ENCODE measurements at regions not wholly inside any gene's neighbourhood (a gene's known extent, or its start where the extent isn't known, plus 50 kb on each side); places are given as distances from the start of the nearest gene placed in this dataset.
"Not testable (repeated sequence)": the region's sequence is repeated elsewhere in the genome, so short reads cannot be mapped to it uniquely, and the experiment has no call there.

DNA sequence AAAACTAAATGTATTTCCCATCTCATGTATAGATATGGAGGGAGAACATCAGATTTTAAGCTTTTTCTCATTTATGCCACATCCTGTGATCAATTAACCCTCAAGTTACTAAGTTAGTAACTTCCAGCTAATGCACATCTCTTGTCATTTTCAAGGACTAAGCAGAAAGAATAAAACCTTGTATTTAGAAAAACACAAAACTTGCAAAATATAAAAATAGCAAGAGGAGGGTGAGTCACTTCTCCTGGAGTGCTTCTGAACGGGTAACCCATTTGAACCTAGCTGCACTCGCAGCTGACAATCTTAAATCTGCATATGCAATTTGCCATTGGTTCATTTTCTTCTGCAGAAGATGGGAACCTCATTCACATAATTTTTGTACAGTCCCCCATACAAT is 500.5 kb downstream of the SETD4 start:
- intact Hi-C loops (cut with micrococcal nuclease): no loop called here
- ATAC-seq (ENCODE audit: low read depth) (no peak), DNase-seq (no peak)
- Mint-ChIP-seq H3K27ac (no peak overlapping the region), H3K4me3 (no peak overlapping the region), H3K27me3 (peaks cover 19% of the 10 kb centered on the region), H3K9me3 (no peaks in the 10 kb centered on the region), H3K36me3 (ENCODE audit: low read depth) (no peaks in the 10 kb centered on the region), H3K4me1 (no peaks in the 10 kb centered on the region)
- ChIA-PET CTCF (no interaction called here), POLR2A (no interaction called here)
- TF ChIP-seq, protein P1, sequence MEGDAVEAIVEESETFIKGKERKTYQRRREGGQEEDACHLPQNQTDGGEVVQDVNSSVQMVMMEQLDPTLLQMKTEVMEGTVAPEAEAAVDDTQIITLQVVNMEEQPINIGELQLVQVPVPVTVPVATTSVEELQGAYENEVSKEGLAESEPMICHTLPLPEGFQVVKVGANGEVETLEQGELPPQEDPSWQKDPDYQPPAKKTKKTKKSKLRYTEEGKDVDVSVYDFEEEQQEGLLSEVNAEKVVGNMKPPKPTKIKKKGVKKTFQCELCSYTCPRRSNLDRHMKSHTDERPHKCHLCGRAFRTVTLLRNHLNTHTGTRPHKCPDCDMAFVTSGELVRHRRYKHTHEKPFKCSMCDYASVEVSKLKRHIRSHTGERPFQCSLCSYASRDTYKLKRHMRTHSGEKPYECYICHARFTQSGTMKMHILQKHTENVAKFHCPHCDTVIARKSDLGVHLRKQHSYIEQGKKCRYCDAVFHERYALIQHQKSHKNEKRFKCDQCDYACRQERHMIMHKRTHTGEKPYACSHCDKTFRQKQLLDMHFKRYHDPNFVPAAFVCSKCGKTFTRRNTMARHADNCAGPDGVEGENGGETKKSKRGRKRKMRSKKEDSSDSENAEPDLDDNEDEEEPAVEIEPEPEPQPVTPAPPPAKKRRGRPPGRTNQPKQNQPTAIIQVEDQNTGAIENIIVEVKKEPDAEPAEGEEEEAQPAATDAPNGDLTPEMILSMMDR (IDR thresholded peaks at IDR 0.05): no peak

DNA sequence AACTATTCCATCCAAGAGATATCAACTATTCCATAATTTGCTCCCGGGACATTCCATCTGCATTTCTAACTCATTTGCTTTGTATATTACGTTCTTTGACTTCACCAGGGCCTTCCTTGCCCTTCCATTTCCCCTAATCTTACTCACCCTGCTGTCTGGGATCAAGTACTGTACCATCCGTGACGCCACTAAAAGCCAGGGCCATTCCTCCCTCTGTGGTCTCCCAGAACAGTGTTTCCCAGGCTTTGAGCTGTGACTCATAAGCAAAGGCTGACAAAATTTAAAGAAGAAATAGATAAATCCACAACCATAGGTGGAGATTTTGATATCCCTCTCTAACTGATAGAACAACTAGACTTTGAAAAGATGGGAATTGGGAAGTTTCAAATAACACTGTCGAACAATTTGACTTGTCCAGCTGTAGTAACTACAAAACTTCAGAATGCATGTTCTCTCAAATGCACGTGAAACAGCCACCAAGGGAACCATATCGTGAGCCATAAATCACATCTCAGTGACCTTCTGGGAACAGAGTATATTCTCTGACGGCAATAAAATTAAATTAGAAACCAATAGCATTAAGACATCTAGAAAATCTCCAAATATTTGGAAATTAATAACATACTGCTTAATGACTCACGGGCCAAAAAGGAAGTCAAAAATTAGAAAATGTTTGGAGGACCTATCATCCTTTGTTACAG is 501.0 kb downstream of the SETD4 start:
- Mint-ChIP-seq H3K36me3 (ENCODE audit: low read depth) (no peaks in the 10 kb centered on the region), H3K9me3 (no peaks in the 10 kb centered on the region), H3K4me1 (no peaks in the 10 kb centered on the region), H3K4me3 (no peak overlapping the region), H3K27ac (no peak overlapping the region), H3K27me3 (peaks cover 16% of the 10 kb centered on the region)
- ATAC-seq (ENCODE audit: low read depth) (no peak), DNase-seq (no peak)
- ChIA-PET CTCF (no interaction called here), POLR2A (no interaction called here)
- intact Hi-C loops (cut with micrococcal nuclease): no loop called here
- TF ChIP-seq, protein P1 (IDR thresholded peaks at IDR 0.05): no peak

DNA sequence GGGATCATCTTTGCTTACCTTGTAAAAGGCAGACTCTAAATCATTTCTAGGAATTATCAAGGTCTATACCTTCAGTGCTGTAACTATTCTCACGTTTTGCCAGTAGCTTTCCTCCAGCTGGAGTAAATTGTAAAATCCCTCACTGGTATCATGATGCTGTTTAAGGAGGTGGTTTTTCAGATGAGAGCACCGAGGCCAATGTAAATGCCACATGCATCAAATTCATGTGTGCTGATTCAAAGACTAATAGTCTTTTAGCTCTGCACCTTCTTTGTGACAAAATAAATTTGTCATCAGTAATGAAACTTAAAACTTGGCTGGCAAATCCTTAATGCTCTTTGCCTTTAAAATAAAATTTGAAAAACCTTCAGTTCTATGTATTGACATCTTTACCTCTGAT is 503.8 kb downstream of the SETD4 start:
- no peak for ATAC-seq (ENCODE audit: low read depth)
- DNase-seq: no peak
- intact Hi-C loops (cut with micrococcal nuclease): no loop called here
- H3K4me3 Mint-ChIP-seq: no peak overlapping the region
- H3K9me3 Mint-ChIP-seq: no peaks in the 10 kb centered on the region
- POLR2A ChIA-PET: no interaction called here
- no peak overlapping the region for H3K27ac Mint-ChIP-seq
- CTCF ChIA-PET: no interaction called here
- peaks cover 10% of the 10 kb centered on the region for H3K27me3 Mint-ChIP-seq
- no peaks in the 10 kb centered on the region for H3K4me1 Mint-ChIP-seq
- no peaks in the 10 kb centered on the region for H3K36me3 Mint-ChIP-seq (ENCODE audit: low read depth)
- TF ChIP-seq, protein P1 (IDR thresholded peaks at IDR 0.05): no peak

DNA sequence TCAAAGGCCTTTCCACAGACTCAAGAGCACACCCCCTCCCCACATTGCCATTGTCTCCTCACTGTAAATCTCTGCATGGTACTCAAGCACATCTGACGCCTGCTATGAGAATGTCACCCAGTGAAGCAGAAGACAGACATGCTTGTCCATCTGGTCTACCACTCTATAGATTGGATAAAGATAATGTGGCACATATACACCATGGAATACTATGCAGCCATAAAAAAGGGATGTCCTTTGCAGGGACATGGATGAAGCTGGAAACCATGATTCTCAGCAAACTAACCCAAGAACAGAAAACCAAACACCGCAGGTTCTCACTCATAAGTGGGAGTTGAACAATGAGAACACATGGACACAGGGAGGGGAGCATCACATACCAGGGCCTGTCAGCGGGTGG is 503.4 kb upstream of the RUNX1 start:
- DNase-seq; POLR2A ChIA-PET; CTCF ChIA-PET; H3K27ac Mint-ChIP-seq; H3K36me3 Mint-ChIP-seq (ENCODE audit: low read depth); H3K4me1 Mint-ChIP-seq; H3K4me3 Mint-ChIP-seq; intact Hi-C loops (cut with micrococcal nuclease); H3K9me3 Mint-ChIP-seq; ATAC-seq (ENCODE audit: low read depth): not testable (repeated sequence)
- peaks cover 11% of the 10 kb centered on the region for H3K27me3 Mint-ChIP-seq

DNA sequence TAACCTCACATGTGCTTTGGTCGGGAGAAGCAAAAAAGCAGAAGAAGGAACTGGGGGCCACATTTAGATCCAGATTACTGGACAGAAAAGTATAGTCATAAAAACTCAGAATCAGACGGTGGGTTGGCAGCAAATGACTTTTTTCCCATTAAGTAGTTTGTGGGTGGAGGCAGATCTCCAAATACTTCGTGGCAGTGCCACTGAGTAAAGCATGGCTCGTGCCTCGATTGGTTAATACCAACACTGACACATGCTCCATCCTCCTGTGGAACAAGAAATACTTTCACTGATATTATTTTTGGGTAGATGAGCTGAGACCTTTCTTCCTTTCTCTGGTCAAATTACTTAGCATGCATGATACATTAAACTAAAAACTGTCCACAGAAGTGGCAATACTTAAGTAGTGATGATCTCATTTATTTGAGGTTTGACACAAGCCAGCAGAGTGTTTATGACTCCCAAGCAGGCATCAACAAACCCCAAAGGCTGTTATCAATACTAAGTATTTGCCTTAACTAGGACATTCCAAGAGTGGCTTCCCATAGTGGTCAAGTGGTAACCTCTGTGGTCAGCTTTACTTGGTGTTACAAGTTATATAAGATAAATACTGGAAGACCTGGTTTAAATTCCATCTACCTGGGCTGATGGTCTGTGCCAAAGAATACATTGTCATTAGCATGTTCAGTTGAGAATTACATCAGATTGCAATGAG is 500.0 kb upstream of the RUNX1 start:
- DNase-seq: no peak
- Mint-ChIP-seq H3K4me3 (no peak overlapping the region), H3K9me3 (no peaks in the 10 kb centered on the region), H3K27ac (no peak overlapping the region), H3K4me1 (no peaks in the 10 kb centered on the region), H3K36me3 (ENCODE audit: low read depth) (no peaks in the 10 kb centered on the region), H3K27me3 (peaks cover 10% of the 10 kb centered on the region)
- CTCF ChIA-PET: no interaction called here
- TF ChIP-seq, protein P1 (IDR thresholded peaks at IDR 0.05): no peak
- POLR2A ChIA-PET: no interaction called here
- intact Hi-C loops (cut with micrococcal nuclease): no loop called here
- no peak for ATAC-seq (ENCODE audit: low read depth)

Measured in activated B cell treated with CpG ODN at 0.5 μM for 24 hours (primary cell).